Hematopoietic multipotent progenitor cell treated with erythropoietin and hydrocortisone succinate and interleukin-3 and kit ligand, for 17 days (in vitro differentiated cells): ENCODE measurements at regions not wholly inside any gene's neighbourhood (a gene's known extent, or its start where the extent isn't known, plus 50 kb on each side); places are given as distances from the start of the nearest gene placed in this dataset.

Source experiments
- DNase-seq: peaks from one replicate; pipeline ENCODE4 v3.0.0-alpha.2; 2015; ENCODE audit warnings: low spot score

GRCh38 chr10:56622335-56622973 is 261.4 kb upstream of the ZWINT start:
- no peak for DNase-seq

GRCh38 chr10:56606202-56606601 is 245.1 kb upstream of the ZWINT start:
- DNase-seq: no peak

- no peak for DNase-seq
Observed at GRCh38 chr10:56605051-56605450, 244.0 kb upstream of the ZWINT start.

- no peak for DNase-seq
Observed at GRCh38 chr10:56604624-56605023, 243.6 kb upstream of the ZWINT start.

- DNase-seq: no peak
Observed at GRCh38 chr10:56599201-56599600, 238.1 kb upstream of the ZWINT start.

- DNase-seq: no peak
Observed at GRCh38 chr10:56596257-56596656, 235.2 kb upstream of the ZWINT start.

GRCh38 chr10:56593120-56593519 is 232.1 kb upstream of the ZWINT start:
- no peak for DNase-seq

- no peak for DNase-seq
Observed at GRCh38 chr10:56586461-56586891, 225.4 kb upstream of the ZWINT start.

GRCh38 chr10:56585447-56586171 is 224.6 kb upstream of the ZWINT start:
- DNase-seq: no peak

GRCh38 chr10:56583316-56583715 is 222.3 kb upstream of the ZWINT start:
- no peak for DNase-seq

GRCh38 chr10:56567580-56567979 is 206.5 kb upstream of the ZWINT start:
- DNase-seq: no peak

GRCh38 chr10:56561336-56561735 is 200.3 kb upstream of the ZWINT start:
- no peak for DNase-seq

GRCh38 chr10:56551037-56551436 is 190.0 kb upstream of the ZWINT start:
- no peak for DNase-seq

- DNase-seq: no peak
Observed at GRCh38 chr10:56547163-56547562, 186.1 kb upstream of the ZWINT start.

GRCh38 chr10:56537984-56538383 is 176.9 kb upstream of the ZWINT start:
- no peak for DNase-seq

GRCh38 chr10:56522166-56522565 is 161.1 kb upstream of the ZWINT start:
- no peak for DNase-seq

- no peak for DNase-seq
Observed at GRCh38 chr10:56508562-56508961, 147.5 kb upstream of the ZWINT start.

- DNase-seq: no peak
Observed at GRCh38 chr10:56507033-56507432, 146.0 kb upstream of the ZWINT start.

GRCh38 chr10:56505555-56505954 is 144.5 kb upstream of the ZWINT start:
- DNase-seq: no peak

GRCh38 chr10:56496186-56496486 is 135.1 kb upstream of the ZWINT start:
- DNase-seq: no peak

- DNase-seq: no peak
Observed at GRCh38 chr10:56487746-56488145, 126.7 kb upstream of the ZWINT start.

- DNase-seq: no peak
Observed at GRCh38 chr10:56481521-56482091, 120.5 kb upstream of the ZWINT start.

- DNase-seq: no peak
Observed at GRCh38 chr10:56472978-56473377, 111.9 kb upstream of the ZWINT start.

- DNase-seq: peak; percentile 4
Observed at GRCh38 chr10:56470701-56471100, 109.6 kb upstream of the ZWINT start.
